ENCODE measurements at regions not wholly inside any gene's neighbourhood (a gene's known extent, or its start where the extent isn't known, plus 50 kb on each side); places are given as distances from the start of the nearest gene placed in this dataset.

DNA sequence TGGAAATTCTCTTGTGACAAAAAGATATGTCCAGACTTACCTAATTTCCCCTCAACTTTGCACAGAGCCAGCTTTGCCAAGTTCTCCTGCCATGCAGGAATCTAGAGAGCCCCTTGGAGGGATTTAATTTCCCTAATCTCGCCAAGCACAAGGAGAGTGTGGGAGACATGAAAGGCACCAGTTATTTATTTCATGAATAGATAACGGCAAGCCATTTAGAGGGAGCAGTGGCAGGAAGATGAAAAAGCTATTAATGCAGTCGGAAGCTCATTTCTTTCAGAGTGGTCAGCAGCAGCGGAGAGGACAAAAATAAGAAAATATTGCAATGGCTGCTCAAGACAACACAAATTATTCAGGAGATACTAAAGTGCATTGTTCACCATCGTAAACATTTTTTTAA is 150.9 kb upstream of the WSCD2 start:
- TF ChIP-seq, protein P1, sequence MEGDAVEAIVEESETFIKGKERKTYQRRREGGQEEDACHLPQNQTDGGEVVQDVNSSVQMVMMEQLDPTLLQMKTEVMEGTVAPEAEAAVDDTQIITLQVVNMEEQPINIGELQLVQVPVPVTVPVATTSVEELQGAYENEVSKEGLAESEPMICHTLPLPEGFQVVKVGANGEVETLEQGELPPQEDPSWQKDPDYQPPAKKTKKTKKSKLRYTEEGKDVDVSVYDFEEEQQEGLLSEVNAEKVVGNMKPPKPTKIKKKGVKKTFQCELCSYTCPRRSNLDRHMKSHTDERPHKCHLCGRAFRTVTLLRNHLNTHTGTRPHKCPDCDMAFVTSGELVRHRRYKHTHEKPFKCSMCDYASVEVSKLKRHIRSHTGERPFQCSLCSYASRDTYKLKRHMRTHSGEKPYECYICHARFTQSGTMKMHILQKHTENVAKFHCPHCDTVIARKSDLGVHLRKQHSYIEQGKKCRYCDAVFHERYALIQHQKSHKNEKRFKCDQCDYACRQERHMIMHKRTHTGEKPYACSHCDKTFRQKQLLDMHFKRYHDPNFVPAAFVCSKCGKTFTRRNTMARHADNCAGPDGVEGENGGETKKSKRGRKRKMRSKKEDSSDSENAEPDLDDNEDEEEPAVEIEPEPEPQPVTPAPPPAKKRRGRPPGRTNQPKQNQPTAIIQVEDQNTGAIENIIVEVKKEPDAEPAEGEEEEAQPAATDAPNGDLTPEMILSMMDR (IDR thresholded peaks at IDR 0.05; ENCODE audit: control extremely low read depth, extremely low read depth, low read depth, missing control alignments), result no peak
- ChIA-PET CTCF (interaction anchor here (1.0 to 6.2 kb wide), 5 partner anchors 10 to 85 kb away, joined by 3 to 46 read pairs (median 5); no protein-coding TSS in a partner anchor), POLR2A (no interaction called here)
- DNase-seq (ENCODE audit: extremely low spot score), result no peak

DNA sequence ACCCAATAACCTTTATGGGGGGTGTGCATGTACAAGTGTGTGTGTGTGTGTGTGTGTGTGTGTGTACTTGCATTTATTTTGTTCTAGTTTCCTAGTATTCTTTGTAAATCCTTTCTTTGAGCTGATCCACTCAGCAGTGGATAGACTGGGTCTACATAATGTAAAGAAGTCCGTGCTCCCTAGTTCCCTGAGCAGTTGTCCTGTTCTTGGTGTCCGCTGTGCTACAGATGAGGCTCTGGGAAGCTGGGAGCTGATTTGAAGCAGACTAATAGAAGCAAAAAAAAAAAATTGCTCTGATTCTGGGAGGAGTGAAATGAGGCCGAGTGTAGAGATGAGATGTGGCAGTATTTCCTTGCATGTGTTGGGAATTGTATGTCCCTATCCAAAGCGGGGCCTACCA is 150.4 kb upstream of the WSCD2 start:
- POLR2A ChIA-PET, result no interaction called here
- TF ChIP-seq, protein P1 (IDR thresholded peaks at IDR 0.05; ENCODE audit: control extremely low read depth, extremely low read depth, low read depth, missing control alignments), result no peak
- no peak for DNase-seq (ENCODE audit: extremely low spot score)
- CTCF ChIA-PET, result interaction anchor here (1.0 to 6.2 kb wide), 5 partner anchors 11 to 85 kb away, joined by 3 to 46 read pairs (median 5); no protein-coding TSS in a partner anchor

DNA sequence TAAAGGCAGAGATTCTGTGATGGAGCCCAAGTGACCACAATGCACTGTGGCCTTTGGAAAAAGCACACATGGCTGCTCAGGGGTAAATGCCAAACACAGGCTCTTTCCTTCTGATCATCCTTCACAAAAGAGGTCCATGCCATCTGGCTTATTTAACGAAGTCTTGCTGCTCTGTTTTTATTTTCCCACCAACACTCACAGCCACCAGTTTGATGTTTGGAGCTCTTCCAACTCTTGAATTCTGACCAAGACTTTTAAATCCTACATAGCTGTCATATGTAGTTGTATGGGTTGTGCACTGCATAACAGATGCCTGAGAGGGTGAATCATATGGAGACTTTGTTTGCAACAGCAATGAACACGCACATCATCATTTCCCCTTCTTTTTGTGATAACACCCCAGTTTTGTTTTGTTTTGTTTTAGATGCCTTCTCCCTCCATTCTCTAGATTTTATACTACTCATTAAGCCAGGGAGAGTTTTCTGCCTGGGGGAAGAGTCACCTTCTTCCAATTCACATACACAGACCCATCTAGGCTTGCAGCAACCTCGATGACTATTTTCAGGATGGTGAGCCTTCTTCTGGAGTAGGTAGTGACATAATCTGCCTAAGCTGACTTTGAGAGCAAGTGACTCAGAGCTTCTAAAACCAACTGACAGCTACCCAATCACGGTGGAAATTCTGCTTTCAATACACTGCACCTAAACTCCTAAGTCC is 145.2 kb upstream of the WSCD2 start:
- CTCF ChIA-PET, result interaction anchor here (1.1 kb wide), 1 partner anchor 9 kb away, joined by 6 read pairs; no protein-coding TSS in a partner anchor

DNA sequence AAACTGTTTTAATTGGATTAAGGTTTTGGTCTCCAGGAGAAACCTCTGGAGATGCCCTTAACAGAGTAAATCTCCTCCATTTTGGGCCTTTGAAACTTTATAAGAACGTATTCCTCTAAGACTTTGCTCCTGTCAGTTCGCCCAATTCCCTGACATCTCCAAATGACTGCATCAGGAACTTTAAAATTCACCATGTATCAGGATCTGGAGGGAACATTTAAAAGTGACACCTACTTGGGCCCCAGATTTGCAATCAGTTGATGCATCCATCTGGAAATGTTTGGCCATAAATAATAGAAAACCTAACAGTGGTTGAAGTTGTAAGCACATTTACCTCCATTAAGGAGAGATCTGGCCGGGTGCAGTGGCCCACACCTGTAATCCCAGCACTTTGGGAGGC is 144.1 kb upstream of the WSCD2 start:
- DNase-seq (ENCODE audit: extremely low spot score), result no peak
- CTCF ChIA-PET, result interaction anchor here (1.1 kb wide), 1 partner anchor 8 kb away, joined by 6 read pairs; no protein-coding TSS in a partner anchor
- POLR2A ChIA-PET, result no interaction called here
- TF ChIP-seq, protein P1 (IDR thresholded peaks at IDR 0.05; ENCODE audit: control extremely low read depth, extremely low read depth, low read depth, missing control alignments), result no peak

More for the DNA sequence above, 145.2 kb upstream of the WSCD2 start:
- TF ChIP-seq, protein P1 (IDR thresholded peaks at IDR 0.05; ENCODE audit: control extremely low read depth, extremely low read depth, low read depth, missing control alignments), result no peak
- DNase-seq (ENCODE audit: extremely low spot score), result no peak
- POLR2A ChIA-PET, result no interaction called here

DNA sequence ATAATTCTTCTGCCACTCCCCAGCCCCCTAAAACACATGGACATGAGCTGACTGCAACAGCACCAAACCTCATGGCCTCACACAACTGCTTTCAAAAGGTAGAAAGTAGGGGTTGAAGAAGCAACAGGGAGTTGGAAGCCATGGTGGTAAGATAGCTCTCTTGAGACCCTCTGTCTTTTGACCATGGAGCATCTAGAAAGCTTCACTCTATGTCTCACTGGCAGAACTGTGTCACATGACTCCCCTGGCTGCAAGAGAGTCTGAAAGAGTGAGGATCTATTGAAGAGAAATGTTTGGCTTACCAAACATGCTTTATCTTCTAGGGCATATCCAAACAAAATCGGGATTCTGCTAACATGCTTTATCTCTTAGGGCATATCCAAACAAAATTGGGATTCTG is 142.9 kb upstream of the WSCD2 start:
- TF ChIP-seq, protein P1 (IDR thresholded peaks at IDR 0.05; ENCODE audit: control extremely low read depth, extremely low read depth, low read depth, missing control alignments), result no peak
- ChIA-PET CTCF (interaction anchor here (1.2 to 2.0 kb wide), 3 partner anchors 9 to 77 kb away, joined by 3 to 5 read pairs (median 3); no protein-coding TSS in a partner anchor), POLR2A (no interaction called here)
- DNase-seq (ENCODE audit: extremely low spot score), result no peak

DNA sequence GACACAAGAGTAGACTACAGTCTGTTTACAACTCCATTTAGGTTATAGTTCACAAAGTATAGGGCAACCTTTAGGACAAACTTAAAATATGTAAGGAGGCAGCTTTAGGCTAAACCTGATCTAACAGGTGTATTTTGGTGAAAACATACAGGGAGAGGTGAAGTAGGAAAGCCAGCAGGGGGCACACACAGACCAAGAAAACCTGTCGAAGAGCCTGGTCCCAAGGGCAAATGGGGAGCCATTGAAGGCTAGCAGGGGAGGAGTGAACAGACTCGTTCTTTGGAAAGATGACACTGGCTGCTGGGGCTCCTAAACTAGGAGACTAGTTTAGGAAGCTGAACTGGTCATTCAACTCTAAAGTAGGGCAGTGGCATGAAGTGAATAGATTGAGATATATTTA is 138.8 kb upstream of the WSCD2 start:
- CTCF ChIA-PET, result interaction anchor here (0.8 to 5.9 kb wide), 12 partner anchors 10 to 1395 kb away, joined by 3 to 46 read pairs (median 4); no protein-coding TSS in a partner anchor
- POLR2A ChIA-PET, result no interaction called here
- peak; percentile 12 for DNase-seq (ENCODE audit: extremely low spot score)
- TF ChIP-seq, protein P1 (IDR thresholded peaks at IDR 0.05; ENCODE audit: control extremely low read depth, extremely low read depth, low read depth, missing control alignments), result peak; percentile 38

Data from GM10248 (cell line).